ENCODE measurements at regions not wholly inside any gene's neighbourhood (a gene's known extent, or its start where the extent isn't known, plus 50 kb on each side); places are given as distances from the start of the nearest gene placed in this dataset.

- TF ChIP-seq CTCF (IDR thresholded peaks at IDR 0.05) (no peak), POLR2A (IDR thresholded peaks at IDR 0.05) (no peak)
Measured at GRCh38 chr4:18816228-18816895, 794.8 kb upstream of the LCORL start.

All from sigmoid colon (tissue), 3 donors.